Right lung (tissue), 2 donors: ENCODE measurements at regions not wholly inside any gene's neighbourhood (a gene's known extent, or its start where the extent isn't known, plus 50 kb on each side); places are given as distances from the start of the nearest gene placed in this dataset.

Experiments used
- DNase-seq, 2 donors: peaks; one replicate each; pipeline ENCODE4 v3.0.0-alpha.2; 2013

GRCh38 chr4:152095701-152096070 is 334.9 kb upstream of the GATB start:
- DNase-seq: no peak

DNA sequence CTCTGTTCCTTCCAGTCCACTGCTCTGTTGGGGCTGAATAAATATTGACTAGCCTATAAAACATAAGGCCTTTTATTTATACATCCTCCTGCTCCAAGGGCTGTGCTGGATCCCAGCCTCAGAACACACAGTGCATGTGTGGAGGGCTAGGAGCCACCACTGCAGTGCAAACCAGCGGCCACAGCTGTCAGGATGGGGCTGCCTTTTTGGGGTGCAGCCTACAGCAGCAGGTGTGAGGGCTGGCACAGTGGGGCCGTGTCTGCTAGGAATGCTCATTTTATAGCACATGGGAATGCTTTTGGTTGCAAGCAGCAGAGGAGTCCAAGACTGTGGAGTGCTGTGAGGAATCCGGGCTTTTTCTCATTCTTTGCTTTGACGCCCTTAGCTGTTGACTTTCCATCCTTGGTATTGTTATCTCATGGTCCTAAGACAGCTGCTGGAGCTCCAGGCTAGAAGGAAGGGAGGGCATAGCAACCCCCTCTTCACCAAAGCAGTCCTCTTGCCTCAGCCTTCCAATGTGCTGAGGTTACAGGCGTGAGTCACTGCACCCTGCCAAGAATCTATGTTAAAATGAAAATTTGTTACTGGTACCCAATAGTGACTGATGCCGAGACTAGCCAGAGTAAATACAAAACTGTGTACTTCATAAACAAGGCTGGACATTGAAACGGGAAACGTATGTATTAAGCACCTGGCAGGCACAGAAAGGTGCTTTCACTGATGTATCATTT is 334.3 kb upstream of the GATB start:
- no peak for DNase-seq

DNA sequence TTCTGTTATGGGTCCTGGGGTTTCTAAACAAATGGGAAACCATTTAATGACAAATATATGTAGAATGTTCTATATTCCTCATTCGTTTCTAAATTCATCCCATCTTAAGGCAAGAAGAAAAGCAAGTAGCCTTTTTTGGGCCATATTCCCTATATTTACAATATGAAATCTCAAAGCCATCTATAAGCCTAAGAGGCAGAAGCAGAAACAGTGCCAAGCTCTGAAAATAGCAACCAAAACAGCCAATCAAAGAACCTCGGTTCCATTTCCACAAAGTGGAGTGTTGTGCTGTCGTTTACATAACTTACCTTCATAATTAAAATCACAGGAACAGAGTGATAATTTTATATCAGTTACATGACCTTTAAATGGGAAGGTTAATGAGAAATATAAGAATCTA is 330.6 kb upstream of the GATB start:
- DNase-seq: no peak

DNA sequence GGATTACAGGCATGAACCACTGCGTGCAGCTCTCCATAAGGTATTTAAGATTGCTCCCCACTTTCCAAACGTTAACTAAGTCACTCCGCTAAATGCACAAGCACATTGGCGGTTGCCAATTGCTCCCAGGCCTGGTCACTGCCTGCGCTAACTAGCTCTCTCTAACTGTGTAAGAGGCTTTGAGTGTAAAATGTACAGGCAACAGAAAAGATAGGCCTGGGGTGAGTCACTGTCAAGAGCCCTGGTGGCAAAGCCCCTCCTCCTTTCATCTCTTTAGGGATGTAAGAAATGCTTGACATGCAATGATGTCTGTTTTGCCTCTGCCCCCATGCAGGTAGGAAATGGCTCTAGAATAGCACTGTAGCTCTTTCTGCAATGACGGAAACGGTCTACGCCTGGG is 329.7 kb upstream of the GATB start:
- no peak for DNase-seq

DNA sequence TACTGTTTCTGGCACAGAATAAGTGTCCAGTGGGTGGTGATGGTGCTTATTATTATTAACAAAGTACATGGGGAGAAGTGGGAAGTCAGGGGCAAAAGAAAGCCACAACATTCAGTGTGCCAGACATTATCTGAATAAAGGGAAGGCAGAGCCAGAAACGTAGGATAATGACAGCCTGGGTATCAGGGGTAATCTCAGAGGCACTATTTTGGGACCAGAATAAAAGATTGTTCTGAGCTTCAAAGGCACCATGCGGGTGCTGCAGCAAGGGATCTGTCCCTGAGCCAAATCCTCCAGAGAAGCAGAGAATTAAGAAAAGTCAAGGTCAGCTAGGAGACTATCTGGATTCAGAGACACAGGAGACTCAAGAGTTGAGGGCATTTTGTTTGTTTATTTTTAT is 328.8 kb upstream of the GATB start:
- no peak for DNase-seq

DNA sequence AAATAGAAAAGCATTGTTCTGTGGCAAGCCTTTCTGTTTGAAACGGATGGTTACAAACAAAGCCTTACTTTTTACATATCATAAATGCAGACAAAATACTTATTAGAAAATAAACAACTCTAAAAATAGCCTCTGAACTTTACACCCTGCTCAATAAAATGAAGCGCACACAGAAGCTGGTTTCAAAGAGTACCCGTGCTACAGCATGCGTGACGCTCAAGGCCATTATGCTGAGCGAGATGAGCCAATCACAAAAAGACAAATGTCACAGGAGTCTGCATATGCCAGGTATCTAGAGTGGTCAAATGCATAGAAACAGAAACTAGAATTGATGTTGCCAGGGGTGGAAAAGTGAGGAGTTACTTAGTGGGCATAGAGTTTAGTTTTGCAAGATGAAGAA is 326.5 kb upstream of the GATB start:
- DNase-seq: no peak

DNA sequence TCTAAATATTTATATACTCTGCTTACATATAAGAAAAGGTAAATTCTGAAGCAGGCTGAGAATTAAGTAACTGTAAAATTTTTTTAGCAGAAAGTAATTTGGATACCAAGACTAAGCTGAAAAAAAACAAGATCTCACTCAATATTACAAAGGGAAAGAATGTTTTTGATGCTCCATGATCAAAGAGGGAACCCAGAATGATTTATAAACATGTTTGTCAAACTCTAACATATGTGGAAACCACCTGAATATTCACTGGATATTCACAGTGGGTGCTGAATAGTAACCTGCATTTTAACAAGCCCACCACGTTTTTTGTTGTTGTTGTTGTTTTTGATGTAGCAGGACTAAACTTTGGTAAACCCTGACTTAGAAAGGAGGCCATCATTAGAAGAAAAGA is 324.9 kb upstream of the GATB start:
- no peak for DNase-seq

DNA sequence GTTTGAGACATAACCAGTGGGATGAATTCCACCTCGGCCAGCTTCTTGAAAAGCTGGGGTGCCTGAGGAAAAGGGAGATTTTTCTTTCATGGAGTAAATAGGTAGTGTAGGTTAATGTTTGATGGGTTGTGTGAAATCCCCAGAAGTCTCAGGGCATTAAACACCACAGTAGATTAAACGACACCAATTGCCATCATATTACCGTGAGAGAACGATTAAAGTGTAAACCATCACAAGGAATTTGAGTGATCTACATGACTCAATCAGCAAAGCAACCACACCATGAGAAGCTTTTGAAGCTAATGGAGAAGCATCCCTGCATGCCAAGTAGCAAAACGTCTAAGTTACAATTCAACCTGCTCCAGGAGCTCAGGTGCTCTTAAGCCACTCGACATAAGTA is 322.5 kb upstream of the GATB start:
- DNase-seq: no peak

DNA sequence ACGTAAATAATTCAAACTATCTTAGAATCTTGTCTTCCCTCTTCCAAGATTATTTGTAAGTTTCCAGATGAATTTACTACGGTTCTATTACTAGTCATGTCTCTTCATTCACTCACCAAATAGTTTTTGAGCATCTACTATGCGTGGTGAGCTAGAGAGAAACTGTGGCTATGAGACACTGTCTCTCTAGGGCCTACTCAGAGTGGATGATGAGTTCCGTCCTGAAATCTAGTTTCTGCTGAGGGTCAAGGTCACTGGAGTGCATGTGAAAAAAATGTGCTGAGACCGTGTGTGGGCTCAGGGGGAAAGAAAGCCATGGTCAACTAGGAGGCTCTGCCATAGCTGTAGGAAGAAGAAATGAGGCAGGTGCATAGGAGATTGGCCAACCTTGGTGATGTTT is 320.2 kb upstream of the GATB start:
- DNase-seq: no peak

GRCh38 chr4:152079543-152080293 is 318.9 kb upstream of the GATB start:
- DNase-seq: no peak

- no peak for DNase-seq
Measured at GRCh38 chr4:152079079-152079478, 318.3 kb upstream of the GATB start.

DNA sequence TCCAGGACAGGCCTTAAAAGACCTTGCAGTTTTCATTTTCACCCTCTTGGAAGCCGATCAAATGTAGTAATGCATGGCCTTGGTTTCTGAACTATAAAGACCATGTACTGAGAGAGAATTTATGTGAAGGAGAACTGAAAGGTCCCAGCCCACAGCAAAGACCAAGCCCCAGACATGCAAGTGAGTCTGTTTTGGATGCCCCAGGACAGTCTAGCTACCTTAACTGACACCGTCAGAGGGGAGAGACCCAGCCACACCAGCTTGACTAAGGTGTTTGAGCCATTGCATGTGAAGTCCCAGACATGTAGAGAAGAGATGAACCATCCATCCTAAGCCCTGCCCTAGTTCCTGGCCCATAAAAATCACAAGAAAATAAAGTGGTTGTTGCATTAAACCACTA is 316.8 kb upstream of the GATB start:
- no peak for DNase-seq

DNA sequence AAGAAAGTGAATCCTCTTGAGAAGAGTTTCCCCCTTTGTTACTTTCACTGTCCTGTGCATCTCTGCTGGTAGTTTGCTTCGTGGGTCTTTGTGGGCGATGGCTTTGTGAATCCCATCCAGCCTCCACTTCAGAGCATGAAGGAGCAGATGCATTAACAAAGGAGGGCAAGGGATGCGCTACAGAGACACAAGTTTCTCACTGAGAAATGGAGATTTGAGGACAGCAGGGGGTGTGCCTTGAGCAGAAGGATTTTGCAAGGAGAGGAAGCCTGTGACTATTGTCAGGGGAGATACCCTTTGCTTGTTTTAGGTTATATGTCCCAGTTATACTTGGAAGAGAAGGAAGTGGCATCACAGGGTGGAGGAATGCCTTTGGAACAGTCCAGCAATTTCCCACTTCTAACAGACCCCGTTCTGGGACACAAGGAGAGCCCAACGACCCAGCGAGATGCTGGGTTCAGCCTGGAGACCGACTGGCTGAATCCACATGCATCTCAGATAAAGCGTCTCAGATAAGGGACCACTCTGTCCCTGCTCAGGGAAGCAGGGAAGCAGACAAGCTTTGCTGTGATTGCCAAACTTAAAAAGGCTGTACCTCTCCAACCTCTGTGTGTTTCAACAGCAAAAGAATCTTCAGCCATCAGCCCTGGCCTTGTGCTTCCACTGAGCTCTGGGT is 314.6 kb upstream of the GATB start:
- DNase-seq: no peak

GRCh38 chr4:152074573-152074972 is 313.8 kb upstream of the GATB start:
- DNase-seq: no peak

DNA sequence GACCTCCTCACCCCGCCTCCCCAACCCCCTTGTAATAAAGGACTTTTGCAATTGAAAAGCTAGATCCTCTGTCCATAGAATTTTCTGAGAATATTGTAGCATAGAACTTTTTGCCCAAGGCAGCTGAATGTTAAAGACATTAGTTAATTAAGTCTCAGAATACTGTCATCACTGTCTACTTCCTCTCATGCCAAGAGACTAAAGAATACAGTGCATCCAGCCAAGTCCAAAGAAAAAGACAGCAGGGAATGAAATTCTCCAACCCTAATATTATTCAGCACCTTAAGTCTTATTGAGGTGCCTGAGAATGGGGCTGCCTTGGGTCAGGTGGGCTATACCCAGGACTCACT is 313.3 kb upstream of the GATB start:
- no peak for DNase-seq

DNA sequence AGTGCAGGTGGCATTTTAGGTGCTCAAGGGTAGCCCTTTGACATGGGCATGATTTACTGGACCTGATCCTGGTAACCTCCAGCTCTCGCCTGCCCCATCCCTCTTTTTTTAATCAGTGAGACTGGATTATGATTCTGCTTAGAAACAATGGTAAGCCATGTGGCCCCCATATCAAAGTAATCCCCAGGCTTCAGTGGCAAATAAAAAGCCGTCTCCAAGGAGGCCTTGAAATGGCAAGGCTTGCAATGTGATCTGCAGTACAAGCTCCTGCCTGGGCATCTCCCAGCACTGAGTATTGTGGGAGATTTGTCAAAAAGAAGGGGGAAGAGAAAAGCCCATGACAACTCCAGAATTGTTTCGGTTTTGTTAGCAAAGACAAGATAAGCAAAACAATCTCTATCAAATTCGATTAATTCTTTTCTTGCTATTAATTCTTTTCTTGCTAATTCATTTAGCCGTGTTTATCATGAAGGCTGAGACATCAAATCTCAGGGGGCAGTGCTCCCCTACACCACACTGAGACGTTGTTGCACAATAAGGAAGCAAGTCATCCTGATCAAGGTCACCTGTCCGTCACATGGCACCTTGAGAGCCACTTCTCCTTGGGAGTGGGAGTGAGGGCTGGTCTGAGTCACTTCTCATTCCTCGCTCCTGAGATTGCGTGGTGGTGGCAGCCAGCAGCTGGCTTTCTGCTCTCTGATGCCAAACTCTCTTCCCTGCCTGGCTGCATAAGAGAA is 312.7 kb upstream of the GATB start:
- DNase-seq: peak; percentile 12 to 26

GRCh38 chr4:152072906-152073305 is 312.1 kb upstream of the GATB start:
- no peak for DNase-seq

- DNase-seq: no peak
Measured at GRCh38 chr4:152072001-152072485, 311.2 kb upstream of the GATB start.

DNA sequence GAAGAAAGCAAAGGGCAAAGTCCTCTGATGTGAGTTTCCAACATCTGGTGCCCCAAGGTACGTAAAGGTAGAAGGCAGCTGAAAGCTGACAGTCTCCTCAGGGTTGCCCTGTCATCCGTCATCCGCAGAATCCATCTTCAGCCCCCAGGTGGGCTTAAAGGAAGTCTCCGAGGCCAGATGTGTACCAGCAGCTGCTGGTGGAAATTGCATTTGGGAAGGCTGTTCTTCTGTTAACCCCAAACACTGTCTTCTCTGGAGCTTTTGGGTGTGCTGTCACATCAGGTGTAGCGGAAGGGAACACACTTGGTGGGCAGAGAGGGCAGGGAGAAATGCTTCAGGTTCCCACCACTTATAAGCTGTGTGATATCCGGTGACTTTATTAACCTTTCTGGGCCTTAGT is 310.0 kb upstream of the GATB start:
- no peak for DNase-seq

DNA sequence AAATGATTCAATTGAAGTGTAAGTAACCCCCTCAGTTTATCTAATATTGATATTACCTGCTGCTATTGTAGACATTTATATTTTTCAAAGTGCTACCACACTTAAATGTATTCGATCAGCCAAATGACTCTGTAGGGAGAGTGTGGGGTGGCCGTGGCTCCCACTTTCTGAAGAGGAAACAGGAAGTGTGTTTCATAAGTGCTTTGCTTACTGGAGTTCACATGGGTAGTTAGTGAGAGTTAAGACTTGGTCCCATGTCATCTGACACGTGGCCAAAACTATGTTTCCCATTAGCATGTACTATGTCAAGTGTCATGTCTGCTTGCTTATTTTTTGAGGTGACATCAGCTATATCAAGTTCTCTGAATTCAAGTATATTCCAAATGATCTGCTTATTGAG is 308.1 kb upstream of the GATB start:
- DNase-seq: no peak

DNA sequence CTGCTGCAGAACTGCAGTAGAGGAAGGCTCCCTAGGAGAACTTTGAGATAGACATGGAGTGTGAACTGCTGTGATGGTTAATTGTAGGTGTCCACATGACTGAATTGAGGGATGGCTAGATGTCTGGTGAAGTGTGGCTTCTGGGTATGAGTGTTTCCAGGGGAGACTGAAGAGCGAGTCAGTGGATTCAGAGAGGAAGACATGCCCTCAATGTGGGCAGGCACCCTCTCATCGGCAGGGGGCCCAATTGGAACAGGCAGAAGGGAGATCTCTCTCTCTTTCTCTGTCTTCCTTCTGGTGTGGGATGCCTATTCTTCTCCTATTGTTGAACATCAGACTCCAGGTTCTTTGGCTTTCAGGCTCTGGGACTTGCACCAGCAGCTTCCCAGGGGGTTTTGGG is 304.7 kb upstream of the GATB start:
- no peak for DNase-seq

GRCh38 chr4:152064753-152065152 is 303.9 kb upstream of the GATB start:
- DNase-seq: no peak
